Right cardiac atrium (tissue), 5 donors: ENCODE measurements at regions not wholly inside any gene's neighbourhood (a gene's known extent, or its start where the extent isn't known, plus 50 kb on each side); places are given as distances from the start of the nearest gene placed in this dataset.

Source experiments
- ATAC-seq, 2 donors: fragments of 200-7000 bp; cut with Tn5 transposase; one replicate each; pipeline versions ENCODE4 v1.8.0 to v1.9.1; 2020; ENCODE audit warnings: moderate library complexity in 2 of 2, mild to moderate bottlenecking in 1 of 2
- DNase-seq, 3 donors: peaks; one replicate each; pipeline ENCODE4 v3.0.0-alpha.2; 2020
- H3K27ac ChIP-seq: one replicate; pipeline ENCODE4 v1.5.1; 2013; ENCODE audit warnings: mild to moderate bottlenecking, low read length, control low read depth, moderate library complexity
- H3K27me3 ChIP-seq: one replicate; pipeline ENCODE4 v1.6.1; 2013; ENCODE audit not compliant: control insufficient read depth, insufficient read depth
- H3K4me1 ChIP-seq: one replicate; pipeline ENCODE4 v1.6.1; 2013; ENCODE audit warnings: low read length; ENCODE audit not compliant: control insufficient read depth, insufficient read depth
- H3K4me3 ChIP-seq: one replicate; pipeline ENCODE4 v1.5.1; 2013; ENCODE audit warnings: low read length, control low read depth
- H3K9me3 ChIP-seq: one replicate; pipeline ENCODE4 v1.6.1; 2013; ENCODE audit warnings: low read length; ENCODE audit not compliant: control insufficient read depth
- WGBS: extraction: QIAGEN DNeasy Blood & Tissue Kit; methylation state at CpG from one replicate; pipeline ENCODE4 v1.1.7; 2013; 5-methylcytosine and 5-hydroxymethylcytosine counted together
- intact Hi-C, 4 donors: fragments of 100-400 bp; cut with DNase I; formaldehyde crosslinking; loops; one replicate each; pipeline versions ENCODE4 v1.11.0 to v1.14.0; 2022 to 2023
- donor health status: healthy with polysubstance abuse.
- donor health status: DM: no; HTN: yes; CAD: no.
- donor health status: DM: no; HTN: no; CAD: no.
- donor health status: DM: no; HTN: yes; CAD: no; lungs with severe emphysema.
- donor health status: DM: yes; HTN: yes; CAD: no.

DNA sequence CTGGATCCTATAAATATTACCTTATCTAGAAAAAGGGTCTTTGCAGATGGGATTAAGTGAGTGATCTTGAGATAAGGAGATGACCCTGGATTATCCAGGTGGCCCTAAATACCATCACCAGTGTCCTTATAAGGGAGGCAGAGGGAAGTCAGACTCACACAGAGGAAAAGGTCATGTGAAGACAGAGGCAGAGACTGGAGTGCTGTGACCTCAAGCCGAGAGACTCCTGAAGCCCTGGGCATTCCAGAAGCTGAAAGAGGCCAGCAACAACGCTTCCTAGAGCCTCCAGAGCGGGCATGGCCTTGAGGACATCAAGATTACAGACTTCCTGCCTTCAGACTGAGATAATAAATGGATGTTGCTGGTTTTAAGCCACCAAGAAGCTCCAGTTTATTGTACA lies 118.8 kb downstream of the ATPSCKMT start:
- ATAC-seq = no peak

GRCh38 chr5:10126900-10127299 lies 122.8 kb downstream of the ATPSCKMT start:
- H3K27ac ChIP-seq = no peak overlapping the region
- intact Hi-C loops = no loop called here
- no peak for ATAC-seq
- DNase-seq = no peak
- H3K27me3 ChIP-seq = no peaks in the 10 kb centered on the region
- H3K9me3 ChIP-seq = peaks cover 1% of the 10 kb centered on the region
- WGBS = 97% methylated on average over 6 of the region's 6 CpGs
- no peak overlapping the region for H3K4me3 ChIP-seq
- no peaks in the 10 kb centered on the region for H3K4me1 ChIP-seq

More for the DNA sequence above, 118.8 kb downstream of the ATPSCKMT start:
- intact Hi-C loops = no loop called here
- no peak for DNase-seq
- WGBS = 40% methylated on average over 3 of the region's 3 CpGs
- H3K4me1 ChIP-seq = no peaks in the 10 kb centered on the region
- no peak overlapping the region for H3K4me3 ChIP-seq
- H3K27me3 ChIP-seq = no peaks in the 10 kb centered on the region
- peaks cover 1% of the 10 kb centered on the region for H3K9me3 ChIP-seq
- H3K27ac ChIP-seq = no peak overlapping the region

DNA sequence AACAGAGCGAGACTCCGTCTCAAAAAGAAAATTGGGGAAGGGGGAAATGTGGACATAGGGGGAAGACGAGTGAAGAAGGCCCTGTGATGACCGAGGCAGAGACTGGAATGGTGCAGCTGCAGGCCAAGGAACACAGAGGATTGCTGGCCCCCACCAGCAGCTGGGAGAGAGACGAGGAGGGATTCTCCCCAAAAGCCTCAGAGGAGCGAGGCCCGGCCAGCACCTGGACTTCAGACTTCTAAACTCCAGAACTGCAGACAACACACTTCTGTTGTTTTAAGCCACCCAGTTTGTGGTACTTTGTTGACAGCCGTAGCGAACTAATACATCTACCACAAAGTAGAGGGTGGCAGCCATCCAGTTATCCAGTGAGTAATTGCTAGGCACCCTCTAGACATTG lies 124.6 kb downstream of the ATPSCKMT start:
- ATAC-seq = no peak
- peaks cover 1% of the 10 kb centered on the region for H3K9me3 ChIP-seq
- no peak for DNase-seq
- no peaks in the 10 kb centered on the region for H3K4me1 ChIP-seq
- H3K4me3 ChIP-seq = no peak overlapping the region
- no peaks in the 10 kb centered on the region for H3K27me3 ChIP-seq
- WGBS = 92% methylated on average over 9 of the region's 9 CpGs
- H3K27ac ChIP-seq = no peak overlapping the region
- intact Hi-C loops = no loop called here

DNA sequence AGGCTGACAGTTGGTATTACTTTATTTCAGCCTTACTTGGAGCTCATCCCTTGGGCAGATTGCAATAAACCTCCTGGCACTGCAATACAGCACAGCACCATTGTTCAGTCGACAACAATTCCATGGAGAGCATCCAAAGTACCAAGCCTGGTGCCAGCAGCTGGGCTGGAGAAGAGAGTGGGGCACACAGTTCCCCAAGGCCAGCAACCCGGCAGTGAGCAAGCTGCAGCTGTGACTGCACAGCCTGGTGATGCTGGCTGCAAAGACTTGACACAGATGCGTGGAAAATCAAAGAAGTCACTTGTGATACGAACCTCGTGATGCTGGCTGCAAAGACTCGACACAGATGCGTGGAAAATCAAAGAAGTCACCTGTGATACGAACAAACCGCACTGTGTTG lies 125.4 kb downstream of the ATPSCKMT start:
- intact Hi-C loops = no loop called here
- DNase-seq = no peak
- Histone ChIP-seq H3K4me3 (no peak overlapping the region), H3K27me3 (no peaks in the 10 kb centered on the region), H3K4me1 (no peaks in the 10 kb centered on the region), H3K27ac (no peak overlapping the region), H3K9me3 (peaks cover 4% of the 10 kb centered on the region)
- ATAC-seq = no peak
- 75% methylated on average over 9 of the region's 9 CpGs for WGBS

GRCh38 chr5:10123254-10123989 lies 126.3 kb downstream of the ATPSCKMT start:
- H3K9me3 ChIP-seq = peaks cover 9% of the 10 kb centered on the region
- no peaks in the 10 kb centered on the region for H3K27me3 ChIP-seq
- no peak for ATAC-seq
- 65% methylated on average over 7 of the region's 7 CpGs for WGBS
- no peak for DNase-seq
- intact Hi-C loops = no loop called here
- H3K27ac ChIP-seq = no peak overlapping the region
- no peak overlapping the region for H3K4me3 ChIP-seq
- no peaks in the 10 kb centered on the region for H3K4me1 ChIP-seq

- Histone ChIP-seq H3K27ac (no peak overlapping the region), H3K4me1 (no peaks in the 10 kb centered on the region), H3K4me3 (no peak overlapping the region), H3K9me3 (peaks cover 9% of the 10 kb centered on the region), H3K27me3 (no peaks in the 10 kb centered on the region)
- 90% methylated on average over 1 of the region's 1 CpG for WGBS
- DNase-seq (no peak), ATAC-seq (no peak)
- intact Hi-C loops = no loop called here
These were observed 127.5 kb downstream of the ATPSCKMT start for GRCh38 chr5:10122076-10122726.

GRCh38 chr5:10120934-10121333 lies 128.8 kb downstream of the ATPSCKMT start:
- Histone ChIP-seq H3K27ac (no peak overlapping the region), H3K4me1 (no peaks in the 10 kb centered on the region), H3K4me3 (no peak overlapping the region), H3K27me3 (no peaks in the 10 kb centered on the region), H3K9me3 (peaks cover 9% of the 10 kb centered on the region)
- intact Hi-C loops = no loop called here
- WGBS = 97% methylated on average over 7 of the region's 7 CpGs
- no peak for ATAC-seq
- no peak for DNase-seq

DNA sequence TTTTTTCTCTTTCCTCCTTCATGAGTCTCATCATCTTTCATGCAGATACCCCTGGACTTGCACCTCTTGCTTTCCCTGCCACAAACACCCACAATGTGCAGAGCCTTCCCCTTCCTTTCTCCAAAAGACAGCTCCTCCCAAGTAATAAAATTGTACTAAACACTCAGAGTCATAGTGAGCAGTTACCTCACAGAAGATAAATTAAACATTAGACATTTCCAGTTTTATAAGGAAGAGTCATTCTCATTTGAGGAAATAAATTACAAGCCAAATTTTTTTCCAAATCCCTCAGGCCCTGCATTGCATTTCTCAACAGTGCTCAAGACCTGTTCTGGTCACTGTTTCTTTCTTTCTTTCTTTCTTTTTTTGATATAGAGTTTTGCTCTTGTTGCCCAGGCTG lies 131.5 kb downstream of the ATPSCKMT start:
- Histone ChIP-seq H3K4me3 (no peak overlapping the region), H3K4me1 (no peaks in the 10 kb centered on the region), H3K27me3 (no peaks in the 10 kb centered on the region), H3K9me3 (peaks cover 8% of the 10 kb centered on the region), H3K27ac (no peak overlapping the region)
- no peak for ATAC-seq
- intact Hi-C loops = no loop called here
- DNase-seq = no peak

DNA sequence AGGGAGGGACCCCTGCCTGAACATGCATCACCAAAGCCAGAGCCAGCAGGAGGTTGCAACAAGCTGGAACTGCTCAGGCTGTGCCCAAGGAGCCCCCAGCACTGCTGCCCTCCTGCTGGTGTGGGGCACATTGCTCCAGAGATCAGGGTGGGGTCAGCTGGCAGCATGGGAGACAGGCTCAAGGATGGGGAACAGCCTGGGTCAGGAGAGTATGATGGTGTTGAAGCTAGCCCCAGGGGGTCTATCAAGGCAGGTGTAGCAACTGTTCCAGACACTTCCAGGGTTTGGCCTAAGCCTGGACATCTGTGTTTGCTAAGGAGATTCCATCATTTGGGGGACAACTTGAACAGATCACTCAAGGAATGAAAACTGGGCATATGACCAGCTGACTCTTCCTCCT lies 133.1 kb downstream of the ATPSCKMT start:
- H3K4me1 ChIP-seq = no peaks in the 10 kb centered on the region
- ATAC-seq (no peak), DNase-seq (no peak)
- intact Hi-C loops = no loop called here
- H3K4me3 ChIP-seq = no peak overlapping the region
- H3K27me3 ChIP-seq = no peaks in the 10 kb centered on the region
- H3K27ac ChIP-seq = no peak overlapping the region
- peaks cover 8% of the 10 kb centered on the region for H3K9me3 ChIP-seq

- Histone ChIP-seq H3K27me3 (no peaks in the 10 kb centered on the region), H3K4me1 (no peaks in the 10 kb centered on the region), H3K9me3 (peaks cover 8% of the 10 kb centered on the region), H3K27ac (no peak overlapping the region), H3K4me3 (no peak overlapping the region)
- ATAC-seq (no peak), DNase-seq (no peak)
- intact Hi-C loops = no loop called here
- 93% methylated on average over 4 of the region's 4 CpGs for WGBS
These were observed 134.0 kb downstream of the ATPSCKMT start for GRCh38 chr5:10115669-10116068.

GRCh38 chr5:10111571-10111970 lies 138.1 kb downstream of the ATPSCKMT start:
- 52% methylated on average over 7 of the region's 7 CpGs for WGBS
- Histone ChIP-seq H3K4me1 (no peaks in the 10 kb centered on the region), H3K4me3 (no peak overlapping the region), H3K27ac (no peak overlapping the region), H3K9me3 (peaks cover 3% of the 10 kb centered on the region), H3K27me3 (no peaks in the 10 kb centered on the region)
- DNase-seq (no peak), ATAC-seq (peak in 1 of 2 donors; percentile 35)
- intact Hi-C loops = no loop called here
